OCI-LY3 (cell line): ENCODE measurements at regions not wholly inside any gene's neighbourhood (a gene's known extent, or its start where the extent isn't known, plus 50 kb on each side); places are given as distances from the start of the nearest gene placed in this dataset.

Source experiments
- CTCF ChIP-seq: fragments of 200-600, 300-600 bp; sonication (generic); IDR thresholded peaks from 2 replicates; pipeline ENCODE4 v1.5.1; 2014; ENCODE audit warnings: antibody characterized with exemption, low read length, low read depth
- EZH2phosphoT487 ChIP-seq: fragments of 200-600 bp; shearing (Covaris generic); IDR thresholded peaks from 2 replicates; pipeline ENCODE4 v1.6.1; 2018; ENCODE audit warnings: antibody characterized with exemption, mixed run types, low read depth

- no peak for TF ChIP-seq CTCF
- no peak for TF ChIP-seq EZH2phosphoT487
Observed at GRCh38 chr3:78079514-78079913, 1039.6 kb downstream of the ROBO2 start.
